Chondrocyte (in vitro differentiated cells): ENCODE measurements at regions not wholly inside any gene's neighbourhood (a gene's known extent, or its start where the extent isn't known, plus 50 kb on each side); places are given as distances from the start of the nearest gene placed in this dataset.

Source experiments
- DNase-seq: peaks from one replicate; pipeline ENCODE4 v3.0.0; 2021; ENCODE audit warnings: mixed read lengths, low spot score
- H3K27ac Mint-ChIP-seq: one replicate; pipeline ENCODE4 v1.8.0; 2021; ENCODE audit warnings: mild to moderate bottlenecking, moderate library complexity, mixed read lengths; ENCODE audit not compliant: unreplicated experiment
- H3K27me3 Mint-ChIP-seq: 2 replicates; pipeline ENCODE4 v1.8.0; 2021; ENCODE audit warnings: low read depth, mixed read lengths
- H3K36me3 Mint-ChIP-seq: 2 replicates; pipeline ENCODE4 v1.8.0; 2021; ENCODE audit warnings: low read depth, mixed read lengths
- H3K4me1 Mint-ChIP-seq: 2 replicates; pipeline ENCODE4 v1.8.0; 2021; ENCODE audit warnings: low read depth, mild to moderate bottlenecking, mixed read lengths
- H3K4me3 Mint-ChIP-seq: one replicate; pipeline ENCODE4 v1.8.0; 2021; ENCODE audit warnings: mild to moderate bottlenecking, moderate library complexity, mixed read lengths; ENCODE audit not compliant: unreplicated experiment
- H3K9me3 Mint-ChIP-seq: 2 replicates; pipeline ENCODE4 v1.8.0; 2021; ENCODE audit warnings: low read depth, mixed read lengths
- TF ChIP-seq, protein P1 (sequence below): fragments of 200-600 bp; sonication (generic); IDR thresholded peaks from 2 replicates; pipeline ENCODE4 v1.5.0; 2021; ENCODE audit warnings: antibody characterized with exemption, mild to moderate bottlenecking, moderate library complexity

DNA sequence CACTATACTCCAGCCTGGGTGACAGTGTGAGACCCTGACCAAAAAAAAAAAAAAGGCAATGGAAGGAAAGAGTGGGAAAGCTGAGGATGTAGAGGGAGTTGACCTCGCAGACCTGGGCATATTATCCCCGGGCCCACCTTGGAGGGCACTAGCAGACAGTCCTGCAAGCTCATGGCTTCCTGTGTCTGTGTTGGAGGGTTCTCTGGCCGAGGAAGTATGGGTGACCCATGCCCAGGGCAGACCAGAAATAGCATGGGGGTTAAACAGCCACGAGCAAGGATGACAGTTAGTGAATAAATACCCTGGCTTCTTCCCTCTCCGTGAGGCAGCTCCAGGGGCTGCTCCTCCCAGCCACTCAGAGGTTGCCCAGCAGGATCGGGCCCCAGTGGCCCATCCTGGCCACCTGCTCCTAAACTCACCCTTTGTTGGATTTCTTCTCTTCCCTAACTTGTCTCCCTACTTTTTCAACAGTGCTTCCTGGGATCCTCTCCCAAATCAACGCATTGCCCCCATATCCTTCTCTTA is 485.8 kb downstream of the ZNF536 start:
- DNase-seq: no peak
- H3K4me3 Mint-ChIP-seq: no peak overlapping the region
- no peaks in the 10 kb centered on the region for H3K4me1 Mint-ChIP-seq

DNA sequence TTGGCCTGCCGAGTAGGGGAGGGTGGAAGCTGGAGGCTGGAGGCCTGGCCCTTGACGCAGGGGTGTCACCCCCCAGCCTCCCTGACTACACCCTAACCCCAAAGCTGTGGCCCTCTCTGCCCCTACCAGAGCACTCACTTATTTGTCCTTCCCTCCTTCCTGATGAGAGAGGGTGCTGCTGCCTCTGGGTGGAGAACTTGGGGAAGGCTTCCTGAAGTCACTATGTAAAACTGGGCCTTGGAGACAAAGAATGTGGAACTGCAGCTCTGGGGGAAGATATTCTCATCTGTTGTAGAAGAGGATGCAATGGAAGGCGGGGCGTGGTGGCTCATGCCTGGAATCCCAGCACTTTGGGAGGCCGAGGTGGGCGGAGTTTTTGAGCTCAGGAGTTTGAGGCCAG is 485.2 kb downstream of the ZNF536 start:
- H3K9me3 Mint-ChIP-seq: peaks cover 10% of the 10 kb centered on the region
- no peak overlapping the region for H3K4me3 Mint-ChIP-seq
- H3K27ac Mint-ChIP-seq: no peak overlapping the region
- TF ChIP-seq, protein P1, sequence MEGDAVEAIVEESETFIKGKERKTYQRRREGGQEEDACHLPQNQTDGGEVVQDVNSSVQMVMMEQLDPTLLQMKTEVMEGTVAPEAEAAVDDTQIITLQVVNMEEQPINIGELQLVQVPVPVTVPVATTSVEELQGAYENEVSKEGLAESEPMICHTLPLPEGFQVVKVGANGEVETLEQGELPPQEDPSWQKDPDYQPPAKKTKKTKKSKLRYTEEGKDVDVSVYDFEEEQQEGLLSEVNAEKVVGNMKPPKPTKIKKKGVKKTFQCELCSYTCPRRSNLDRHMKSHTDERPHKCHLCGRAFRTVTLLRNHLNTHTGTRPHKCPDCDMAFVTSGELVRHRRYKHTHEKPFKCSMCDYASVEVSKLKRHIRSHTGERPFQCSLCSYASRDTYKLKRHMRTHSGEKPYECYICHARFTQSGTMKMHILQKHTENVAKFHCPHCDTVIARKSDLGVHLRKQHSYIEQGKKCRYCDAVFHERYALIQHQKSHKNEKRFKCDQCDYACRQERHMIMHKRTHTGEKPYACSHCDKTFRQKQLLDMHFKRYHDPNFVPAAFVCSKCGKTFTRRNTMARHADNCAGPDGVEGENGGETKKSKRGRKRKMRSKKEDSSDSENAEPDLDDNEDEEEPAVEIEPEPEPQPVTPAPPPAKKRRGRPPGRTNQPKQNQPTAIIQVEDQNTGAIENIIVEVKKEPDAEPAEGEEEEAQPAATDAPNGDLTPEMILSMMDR: no peak
- H3K4me1 Mint-ChIP-seq: no peaks in the 10 kb centered on the region
- no peak for DNase-seq
- no peaks in the 10 kb centered on the region for H3K27me3 Mint-ChIP-seq
- no peaks in the 10 kb centered on the region for H3K36me3 Mint-ChIP-seq

More for the DNA sequence above, 485.8 kb downstream of the ZNF536 start:
- H3K36me3 Mint-ChIP-seq: no peaks in the 10 kb centered on the region
- H3K9me3 Mint-ChIP-seq: peaks cover 13% of the 10 kb centered on the region
- H3K27ac Mint-ChIP-seq: no peak overlapping the region
- TF ChIP-seq, protein P1: no peak
- H3K27me3 Mint-ChIP-seq: no peaks in the 10 kb centered on the region

DNA sequence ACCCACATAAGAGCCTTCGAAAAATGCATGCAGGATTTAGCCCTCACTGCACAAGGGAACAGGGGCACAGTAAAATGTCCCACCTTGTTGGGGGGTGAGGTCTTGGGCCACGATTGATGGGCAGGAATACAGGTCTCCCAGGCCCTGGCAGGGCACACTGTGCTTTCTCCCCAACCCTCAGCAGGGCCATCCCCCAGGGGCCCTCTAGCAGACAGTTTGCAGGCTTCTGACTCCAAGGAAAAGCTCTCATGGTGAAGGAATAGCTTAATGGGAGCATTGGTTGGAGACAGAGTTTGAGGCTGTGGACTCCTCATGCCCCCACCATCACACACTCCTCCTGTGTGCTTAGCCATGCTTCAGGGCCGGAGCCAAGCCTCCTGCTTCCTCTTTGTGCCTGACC is 484.6 kb downstream of the ZNF536 start:
- H3K27ac Mint-ChIP-seq: no peak overlapping the region
- no peak for DNase-seq

DNA sequence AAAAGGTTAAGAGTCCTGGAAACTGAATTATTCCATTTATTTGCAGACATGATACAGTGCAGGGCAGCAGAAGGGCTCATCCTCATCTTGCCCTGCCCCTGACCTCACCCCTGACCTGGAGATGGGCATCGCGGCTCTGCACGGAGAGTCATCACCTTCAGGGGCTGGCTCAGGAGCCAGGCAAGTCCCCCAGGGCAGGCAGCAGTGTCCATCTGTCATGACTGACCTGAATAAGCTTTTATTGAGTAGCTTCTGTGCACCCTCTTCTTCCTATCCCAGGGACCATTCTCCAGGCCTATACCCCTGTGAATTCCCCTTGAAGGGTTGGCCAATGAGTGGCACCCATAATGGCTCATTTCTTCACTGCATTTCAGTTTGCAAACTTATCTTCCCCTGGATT is 484.2 kb downstream of the ZNF536 start:
- Mint-ChIP-seq H3K4me3 (no peak overlapping the region), H3K27ac (no peak overlapping the region), H3K9me3 (peaks cover 10% of the 10 kb centered on the region), H3K27me3 (no peaks in the 10 kb centered on the region), H3K36me3 (no peaks in the 10 kb centered on the region), H3K4me1 (no peaks in the 10 kb centered on the region)
- no peak for DNase-seq
- TF ChIP-seq, protein P1: no peak

More for the DNA sequence above, 484.6 kb downstream of the ZNF536 start:
- Mint-ChIP-seq H3K9me3 (peaks cover 10% of the 10 kb centered on the region), H3K4me3 (no peak overlapping the region), H3K4me1 (no peaks in the 10 kb centered on the region), H3K36me3 (no peaks in the 10 kb centered on the region), H3K27me3 (no peaks in the 10 kb centered on the region)
- TF ChIP-seq, protein P1: no peak

DNA sequence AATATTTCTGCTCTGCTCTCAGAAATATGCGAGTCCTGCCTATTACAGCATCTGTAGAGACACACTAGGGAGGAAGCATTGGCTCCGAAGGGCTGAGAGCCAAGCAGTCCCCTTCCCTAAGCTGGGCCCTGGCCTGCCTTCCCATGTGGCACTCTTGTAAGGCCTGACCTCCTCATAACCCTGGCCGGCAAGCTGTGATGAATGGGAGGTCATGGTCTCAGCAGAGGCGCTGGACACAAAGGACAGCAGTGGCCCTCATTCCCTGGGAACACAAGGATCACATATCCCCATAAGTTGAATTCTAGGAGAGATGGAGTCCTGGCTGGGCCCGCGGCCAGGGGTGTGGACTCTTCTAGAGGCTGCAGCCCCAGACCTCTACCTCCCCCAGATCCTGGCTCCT is 483.3 kb downstream of the ZNF536 start:
- no peak overlapping the region for H3K27ac Mint-ChIP-seq
- DNase-seq: no peak
- H3K4me3 Mint-ChIP-seq: no peak overlapping the region
- TF ChIP-seq, protein P1: no peak
- no peaks in the 10 kb centered on the region for H3K4me1 Mint-ChIP-seq
- H3K9me3 Mint-ChIP-seq: peaks cover 9% of the 10 kb centered on the region
- H3K36me3 Mint-ChIP-seq: no peaks in the 10 kb centered on the region
- no peaks in the 10 kb centered on the region for H3K27me3 Mint-ChIP-seq
